Prostate gland (tissue), 2 donors: ENCODE measurements at regions not wholly inside any gene's neighbourhood (a gene's known extent, or its start where the extent isn't known, plus 50 kb on each side); places are given as distances from the start of the nearest gene placed in this dataset.

ENCODE experiments used
- POLR2A ChIP-seq: fragments of 450-650 bp; IDR thresholded peaks from one replicate; pipeline ENCODE4 v1.6.1; 2016; ENCODE audit warnings: antibody characterized with exemption, mild to moderate bottlenecking
- POLR2AphosphoS5 ChIP-seq: sonication (generic); formaldehyde crosslinking; IDR thresholded peaks from one replicate; pipeline ENCODE4 v1.6.1; 2017; ENCODE audit warnings: antibody characterized with exemption
- TF ChIP-seq, protein P1 (sequence below), 4 experiments: fragments of 200-600 bp in 2 of 4; fragments of 450-650 bp in 2 of 4; sonication (generic) in 2 of 4; IDR thresholded peaks; 1 replicate in 3 of 4; 2 replicates in 1 of 4; pipeline ENCODE4 v1.5.1; 2016 to 2019; ENCODE audit warnings: antibody characterized with exemption in 4 of 4, mild to moderate bottlenecking in 2 of 4, moderate library complexity in 2 of 4

DNA sequence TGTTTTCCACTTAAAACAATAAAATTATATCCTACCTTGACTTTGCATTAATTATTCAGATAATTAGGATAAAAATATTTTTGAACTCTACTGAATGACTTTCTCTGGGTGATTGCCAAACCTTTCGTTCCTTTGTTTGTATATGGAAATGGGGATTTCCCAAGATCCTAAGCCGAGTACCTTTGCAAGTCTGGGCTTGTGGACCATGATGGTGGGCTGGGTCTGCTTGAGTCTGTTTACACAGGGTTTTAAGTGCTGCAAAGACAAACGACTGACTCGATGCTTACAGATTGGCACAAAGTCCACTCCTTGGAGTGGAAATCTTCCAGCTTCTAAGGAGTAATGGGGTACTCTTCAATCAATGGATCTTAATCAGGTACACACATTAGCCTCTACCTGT is 659.5 kb downstream of the TSN start:
- TF ChIP-seq POLR2A (no peak), POLR2AphosphoS5 (no peak)
- TF ChIP-seq, protein P1, sequence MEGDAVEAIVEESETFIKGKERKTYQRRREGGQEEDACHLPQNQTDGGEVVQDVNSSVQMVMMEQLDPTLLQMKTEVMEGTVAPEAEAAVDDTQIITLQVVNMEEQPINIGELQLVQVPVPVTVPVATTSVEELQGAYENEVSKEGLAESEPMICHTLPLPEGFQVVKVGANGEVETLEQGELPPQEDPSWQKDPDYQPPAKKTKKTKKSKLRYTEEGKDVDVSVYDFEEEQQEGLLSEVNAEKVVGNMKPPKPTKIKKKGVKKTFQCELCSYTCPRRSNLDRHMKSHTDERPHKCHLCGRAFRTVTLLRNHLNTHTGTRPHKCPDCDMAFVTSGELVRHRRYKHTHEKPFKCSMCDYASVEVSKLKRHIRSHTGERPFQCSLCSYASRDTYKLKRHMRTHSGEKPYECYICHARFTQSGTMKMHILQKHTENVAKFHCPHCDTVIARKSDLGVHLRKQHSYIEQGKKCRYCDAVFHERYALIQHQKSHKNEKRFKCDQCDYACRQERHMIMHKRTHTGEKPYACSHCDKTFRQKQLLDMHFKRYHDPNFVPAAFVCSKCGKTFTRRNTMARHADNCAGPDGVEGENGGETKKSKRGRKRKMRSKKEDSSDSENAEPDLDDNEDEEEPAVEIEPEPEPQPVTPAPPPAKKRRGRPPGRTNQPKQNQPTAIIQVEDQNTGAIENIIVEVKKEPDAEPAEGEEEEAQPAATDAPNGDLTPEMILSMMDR (IDR thresholded peaks at IDR 0.05), result no peak
